IMR-90 (cell line): ENCODE measurements at regions not wholly inside any gene's neighbourhood (a gene's known extent, or its start where the extent isn't known, plus 50 kb on each side); places are given as distances from the start of the nearest gene placed in this dataset.

ENCODE experiments used
- ATAC-seq: fragments of 200-7000 bp; cut with Tn5 transposase; 2 replicates; pipeline ENCODE4 v1.9.1; 2020; ENCODE audit warnings: low read depth, mild to moderate bottlenecking, moderate library complexity
- BruUV-seq: library from RNA; stranded (reverse); fragments of 400-500 nt; replicated peaks from 2 replicates; lab custom pipeline; 2021; lab: Mats Ljungman, UMichigan
- CTCF ChIA-PET: fragments of 300-600 bp; formaldehyde crosslinking; extraction: SDS; loops from one replicate; lab custom pipeline; 2021; ENCODE audit warnings: antibody characterized with exemption; lab: Yijun Ruan, JAX
- POLR2A ChIA-PET: fragments of 300-600 bp; sonication (Branson Sonifier 250); formaldehyde crosslinking; loops from one replicate; lab custom pipeline; 2022; ENCODE audit warnings: antibody characterized with exemption; ENCODE audit not compliant: unreplicated experiment; lab: Charles Lee
- DNase-seq: peaks from one replicate; pipeline ENCODE4 v3.0.0; 2013
- H2AFZ ChIP-seq: replicated peaks from 2 replicates; pipeline ENCODE3; 2013; ENCODE audit warnings: low read length, mild to moderate bottlenecking; ENCODE audit not compliant: poor library complexity
- H2AK5ac ChIP-seq: 2 replicates; pipeline ENCODE4 v1.6.1; 2013; ENCODE audit warnings: low read depth, low read length, inconsistent platforms
- H2AK9ac ChIP-seq: replicated peaks from 2 replicates; pipeline ENCODE3; 2013; ENCODE audit warnings: mild to moderate bottlenecking, low read depth, low read length, moderate library complexity; ENCODE audit not compliant: poor library complexity
- H2BK120ac ChIP-seq: 2 replicates; pipeline ENCODE4 v1.6.1; 2013; ENCODE audit warnings: low read depth, low read length, inconsistent platforms
- H2BK15ac ChIP-seq: 3 replicates; pipeline ENCODE4 v1.6.1; 2013; ENCODE audit warnings: low read depth, low read length, inconsistent platforms
- H2BK20ac ChIP-seq: 2 replicates; pipeline ENCODE4 v1.6.1; 2013; ENCODE audit warnings: low read depth, mild to moderate bottlenecking, inconsistent platforms, low read length, moderate library complexity
- H2BK5ac ChIP-seq: 2 replicates; pipeline ENCODE4 v1.6.1; 2013; ENCODE audit warnings: mild to moderate bottlenecking, low read depth, low read length, inconsistent platforms; ENCODE audit not compliant: poor library complexity, severe bottlenecking
- H3K14ac ChIP-seq: replicated peaks from 2 replicates; pipeline ENCODE4 v1.6.1; 2013; ENCODE audit warnings: low read depth, low read length, inconsistent platforms
- H3K18ac ChIP-seq: 2 replicates; pipeline ENCODE4 v1.6.1; 2013; ENCODE audit warnings: low read depth, low read length, control low read depth
- H3K23ac ChIP-seq: 2 replicates; pipeline ENCODE4 v1.6.1; 2013; ENCODE audit warnings: low read depth, low read length, inconsistent platforms
- H3K27ac ChIP-seq: 2 replicates; pipeline ENCODE4 v1.5.1; 2013; ENCODE audit warnings: mild to moderate bottlenecking, control low read depth, low read length; ENCODE audit not compliant: insufficient read depth
- H3K27me3 ChIP-seq: 2 replicates; pipeline ENCODE4 v1.6.1; 2013; ENCODE audit warnings: low read length; ENCODE audit not compliant: control insufficient read depth, insufficient read depth
- H3K36me3 ChIP-seq: 2 replicates; pipeline ENCODE4 v1.6.1; 2013; ENCODE audit warnings: low read length, mixed read lengths; ENCODE audit not compliant: control insufficient read depth, insufficient read depth
- H3K4ac ChIP-seq: 2 replicates; pipeline ENCODE4 v1.6.1; 2013; ENCODE audit warnings: low read depth, low read length, inconsistent platforms
- H3K4me1 ChIP-seq: 2 replicates; pipeline ENCODE4 v1.6.1; 2013; ENCODE audit warnings: low read length, mixed read lengths; ENCODE audit not compliant: control insufficient read depth, insufficient read depth
- H3K4me2 ChIP-seq: 2 replicates; pipeline ENCODE4 v1.6.1; 2013; ENCODE audit warnings: low read depth, mild to moderate bottlenecking, control low read depth, low read length, moderate library complexity
- H3K4me3 ChIP-seq: 2 replicates; pipeline ENCODE4 v1.5.1; 2013; ENCODE audit warnings: low read depth, mild to moderate bottlenecking, control low read depth, low read length, moderate library complexity; ENCODE audit not compliant: insufficient read depth
- H3K56ac ChIP-seq: 2 replicates; pipeline ENCODE4 v1.6.1; 2013; ENCODE audit warnings: low read length, inconsistent platforms; ENCODE audit not compliant: insufficient read depth; ENCODE audit errors: extremely low read depth
- H3K79me1 ChIP-seq, 2 experiments: 2 replicates each; pipeline ENCODE4 v1.6.1; 2013; ENCODE audit warnings: low read length in 2 of 2, inconsistent platforms in 1 of 2, low read depth in 1 of 2
- H3K9ac ChIP-seq: 2 replicates; pipeline ENCODE4 v1.6.1; 2013; ENCODE audit warnings: low read depth, low read length, control low read depth
- H3K9me1 ChIP-seq: 2 replicates; pipeline ENCODE4 v1.6.1; 2013; ENCODE audit warnings: low read length, inconsistent platforms; ENCODE audit not compliant: insufficient read depth
- H3K9me3 ChIP-seq: 2 replicates; pipeline ENCODE4 v1.6.1; 2013; ENCODE audit warnings: low read length; ENCODE audit not compliant: control insufficient read depth, insufficient read depth
- H4K20me1 ChIP-seq: 2 replicates; pipeline ENCODE4 v1.6.1; 2013; ENCODE audit warnings: low read length, inconsistent platforms; ENCODE audit not compliant: insufficient read depth
- H4K5ac ChIP-seq: 2 replicates; pipeline ENCODE4 v1.6.1; 2013; ENCODE audit warnings: mild to moderate bottlenecking, low read depth, low read length, control low read depth
- H4K8ac ChIP-seq, 2 experiments: 2 replicates each; pipeline ENCODE4 v1.6.1; 2013; ENCODE audit warnings: low read depth in 2 of 2, low read length in 2 of 2, control low read depth in 1 of 2, inconsistent platforms in 1 of 2
- H4K91ac ChIP-seq: 2 replicates; pipeline ENCODE4 v1.6.1; 2013; ENCODE audit warnings: low read depth, low read length, inconsistent platforms; ENCODE audit not compliant: insufficient read depth
- BHLHE40 ChIP-seq: fragments of 150-350 bp; IDR thresholded peaks from 2 replicates; pipeline ENCODE4 v1.6.1; 2016; ENCODE audit warnings: mild to moderate bottlenecking, low read depth, low read length
- CEBPB ChIP-seq: IDR thresholded peaks from 2 replicates; pipeline ENCODE4 v1.6.1; 2012; ENCODE audit warnings: low read depth, low read length, improper control_type of control experiment
- CHD1 ChIP-seq: IDR thresholded peaks from 2 replicates; pipeline ENCODE4 v1.6.1; 2012; ENCODE audit warnings: low read depth, low read length, improper control_type of control experiment
- CTCF ChIP-seq: conservative IDR thresholded peaks from 2 replicates; pipeline ENCODE4 v1.5.1; 2012; ENCODE audit warnings: mild to moderate bottlenecking, low read depth, low read length, improper control_type of control experiment
- FOS ChIP-seq: fragments of 150-350 bp; IDR thresholded peaks from 2 replicates; pipeline ENCODE4 v1.6.1; 2016; ENCODE audit warnings: low read depth, low read length
- MAFK ChIP-seq: IDR thresholded peaks from 2 replicates; pipeline ENCODE4 v1.6.1; 2012; ENCODE audit warnings: low read depth, low read length, improper control_type of control experiment
- MAZ ChIP-seq: IDR thresholded peaks from 2 replicates; pipeline ENCODE4 v1.6.1; 2012; ENCODE audit warnings: low read depth, mild to moderate bottlenecking, low read length, improper control_type of control experiment, moderate library complexity, borderline replicate concordance
- MXI1 ChIP-seq: IDR thresholded peaks from 2 replicates; pipeline ENCODE4 v1.6.1; 2012; ENCODE audit warnings: low read depth, mild to moderate bottlenecking, low read length, moderate library complexity, borderline replicate concordance
- NFE2L2 ChIP-seq: fragments of 150-350 bp; IDR thresholded peaks from 2 replicates; pipeline ENCODE4 v1.6.1; 2016; ENCODE audit warnings: low read depth, mild to moderate bottlenecking, low read length
- RCOR1 ChIP-seq: IDR thresholded peaks from 2 replicates; pipeline ENCODE4 v1.6.1; 2012; ENCODE audit warnings: mild to moderate bottlenecking, low read length, improper control_type of control experiment; ENCODE audit not compliant: insufficient replicate concordance
- RFX5 ChIP-seq: IDR thresholded peaks from 2 replicates; pipeline ENCODE4 v1.8.0; 2012; ENCODE audit warnings: low read depth, mild to moderate bottlenecking, low read length, moderate library complexity
- SMC3 ChIP-seq: fragments of 150-350 bp; IDR thresholded peaks from 2 replicates; pipeline ENCODE4 v1.6.1; 2016; ENCODE audit warnings: low read depth, mild to moderate bottlenecking, antibody characterized with exemption, low read length, moderate library complexity
- USF2 ChIP-seq: fragments of 150-350 bp; IDR thresholded peaks from 2 replicates; pipeline ENCODE4 v1.6.1; 2017; ENCODE audit warnings: mild to moderate bottlenecking, antibody characterized with exemption, low read length, low read depth
- dilution Hi-C: fragments of 300-500 bp; cut with HindIII; formaldehyde crosslinking; loops from one replicate; pipeline ENCODE4 v1.14.3; 2018; ENCODE audit warnings: low sequenced_read_pairs; ENCODE audit not compliant: unreplicated experiment
- in situ Hi-C: fragments of 300-500 bp; cut with MboI; formaldehyde crosslinking; loops from 3 replicates; pipeline ENCODE4 v1.14.3; 2019; ENCODE audit warnings: low sequenced_read_pairs, inconsistent platforms, mixed read lengths
- intact Hi-C: fragments of 100-400 bp; cut with micrococcal nuclease; formaldehyde crosslinking; loops from 2 replicates; pipeline ENCODE4 v1.10.0; 2022

GRCh38 chr11:103610435-103610834 lies 426.0 kb upstream of the DDI1 start:
- peak overlapping the region; percentile 20 to 43; a peak in 2 of 4 replicates for H4K8ac ChIP-seq
- in situ Hi-C loops (no loop called here), dilution Hi-C loops (no loop called here), intact Hi-C loops (no loop called here)
- DNase-seq (no peak), ATAC-seq (no peak)
- peak overlapping the region; percentile 32 for H2AK5ac ChIP-seq
- H2AFZ ChIP-seq, result no peak overlapping the region
- ChIA-PET POLR2A (no interaction called here), CTCF (no interaction called here)
- TF ChIP-seq MAZ, result no peak
- no peak for TF ChIP-seq SMC3
- TF ChIP-seq MAFK, result no peak
- TF ChIP-seq FOS, result no peak
- TF ChIP-seq NFE2L2, result no peak
- no peak for TF ChIP-seq USF2
- no peak for TF ChIP-seq MXI1
- no peak for TF ChIP-seq BHLHE40
- TF ChIP-seq RCOR1, result no peak
- TF ChIP-seq RFX5, result no peak
- TF ChIP-seq CEBPB, result no peak
- TF ChIP-seq CTCF, result no peak
- TF ChIP-seq CHD1, result no peak
- H4K20me1 ChIP-seq, result no peaks in the 10 kb centered on the region
- no peak overlapping the region for H3K4me3 ChIP-seq
- H3K36me3 ChIP-seq, result no peaks in the 10 kb centered on the region
- no peak overlapping the region for H3K4me2 ChIP-seq
- BruUV-seq, result no TSS peak
- no peak overlapping the region for H3K9ac ChIP-seq
- H2BK120ac ChIP-seq, result peak overlapping the region; percentile 50
- peak overlapping the region; percentile 68 for H3K14ac ChIP-seq
- peak overlapping the region; percentile 50; the same call in 1 of the 2 replicates for H4K91ac ChIP-seq
- H3K56ac ChIP-seq, result no peak overlapping the region
- peaks cover 8% of the 10 kb centered on the region; the same call in 1 of the 2 replicates for H3K4me1 ChIP-seq
- H3K79me1 ChIP-seq, result no peaks in the 10 kb centered on the region
- no peaks in the 10 kb centered on the region for H3K9me1 ChIP-seq
- H3K23ac ChIP-seq, result no peak overlapping the region
- H2BK15ac ChIP-seq, result peak overlapping the region; percentile 75; the same call in 2 of the 3 replicates
- no peak overlapping the region for H2BK5ac ChIP-seq
- H3K4ac ChIP-seq, result peak overlapping the region; percentile 63
- H3K27ac ChIP-seq, result no peak overlapping the region
- H3K9me3 ChIP-seq, result no peaks in the 10 kb centered on the region
- no peak overlapping the region for H2AK9ac ChIP-seq
- H3K27me3 ChIP-seq, result no peaks in the 10 kb centered on the region
- H4K5ac ChIP-seq, result peak overlapping the region; percentile 26; the same call in 1 of the 2 replicates
- H2BK20ac ChIP-seq, result peak overlapping the region; percentile 93; the same call in 1 of the 2 replicates
- peak overlapping the region; percentile 14; the same call in 1 of the 2 replicates for H3K18ac ChIP-seq
